PC-3 (cell line): ENCODE measurements at regions not wholly inside any gene's neighbourhood (a gene's known extent, or its start where the extent isn't known, plus 50 kb on each side); places are given as distances from the start of the nearest gene placed in this dataset.
"Not testable (repeated sequence)": the region's sequence is repeated elsewhere in the genome, so short reads cannot be mapped to it uniquely, and the experiment has no call there.

Experiments used
- ATAC-seq: fragments of 200-7000 bp; cut with Tn5 transposase; 2 replicates; pipeline ENCODE4 v1.9.1; 2020; ENCODE audit warnings: mild to moderate bottlenecking, moderate library complexity
- BruUV-seq: library from RNA; stranded (reverse); fragments of 400-500 nt; replicated peaks from 2 replicates; lab custom pipeline; 2021; lab: Mats Ljungman, UMichigan
- CTCF ChIA-PET: fragments of 300-600 bp; sonication (Branson Sonifier 250); formaldehyde crosslinking; loops from one replicate; lab custom pipeline; 2022; ENCODE audit warnings: antibody characterized with exemption; lab: Charles Lee
- POLR2A ChIA-PET: fragments of 300-600 bp; sonication (Branson Sonifier 250); formaldehyde crosslinking; loops from one replicate; lab custom pipeline; 2022; ENCODE audit warnings: antibody characterized with exemption; ENCODE audit not compliant: unreplicated experiment; lab: Charles Lee
- DNase-seq: peaks from one replicate; pipeline ENCODE4 v3.0.0-alpha.2; 2015
- H2AFZ ChIP-seq: fragments of 300-600 bp; sonication (generic); 2 replicates; pipeline ENCODE4 v1.6.0; 2016; ENCODE audit warnings: antibody characterized with exemption, low read length
- H3F3A ChIP-seq: fragments of 300-600 bp; sonication (generic); one replicate; pipeline ENCODE4 v1.6.0; 2017; ENCODE audit warnings: antibody characterized with exemption, low read length, control low read depth, mild to moderate bottlenecking; ENCODE audit not compliant: unreplicated experiment
- H3K27ac ChIP-seq: fragments of 300-600 bp; sonication (generic); 2 replicates; pipeline ENCODE4 v1.5.1; 2016; ENCODE audit warnings: mild to moderate bottlenecking, low read length
- H3K27me3 ChIP-seq: fragments of 300-600 bp; sonication (generic); 2 replicates; pipeline ENCODE4 v1.6.1; 2016; ENCODE audit warnings: low read length, mixed read lengths
- H3K36me3 ChIP-seq: fragments of 300-600 bp; sonication (generic); 2 replicates; pipeline ENCODE4 v1.6.1; 2016; ENCODE audit warnings: low read depth, mixed run types, low read length, mixed read lengths
- H3K4me1 ChIP-seq: fragments of 300-600 bp; sonication (generic); 2 replicates; pipeline ENCODE4 v1.5.1; 2016; ENCODE audit warnings: low read length; ENCODE audit not compliant: insufficient read depth
- H3K4me2 ChIP-seq: fragments of 300-600 bp; sonication (generic); 2 replicates; pipeline ENCODE4 v1.6.0; 2016; ENCODE audit warnings: low read length
- H3K4me3 ChIP-seq: fragments of 300-600 bp; sonication (generic); 2 replicates; pipeline ENCODE4 v1.5.1; 2016; ENCODE audit warnings: mild to moderate bottlenecking, low read length, mixed read lengths
- H3K79me2 ChIP-seq: fragments of 300-600 bp; sonication (generic); 2 replicates; pipeline ENCODE4 v1.6.1; 2017; ENCODE audit warnings: low read length, mixed read lengths
- H3K9ac ChIP-seq: fragments of 300-600 bp; sonication (generic); 2 replicates; pipeline ENCODE4 v1.6.0; 2016; ENCODE audit warnings: mild to moderate bottlenecking, low read length
- H3K9me2 ChIP-seq: fragments of 300-600 bp; sonication (generic); replicated peaks from 2 replicates; pipeline ENCODE4 v1.6.1; 2016; ENCODE audit warnings: mixed run types, low read length, mixed read lengths
- H3K9me3 ChIP-seq: fragments of 300-600 bp; sonication (generic); 2 replicates; pipeline ENCODE4 v1.6.1; 2016; ENCODE audit warnings: low read length, mixed read lengths
- H4K20me1 ChIP-seq: fragments of 300-600 bp; sonication (generic); 2 replicates; pipeline ENCODE4 v1.6.1; 2016; ENCODE audit warnings: low read length, mixed read lengths
- CTCF ChIP-seq: fragments of 300-600 bp; sonication (generic); conservative IDR thresholded peaks from 2 replicates; pipeline ENCODE4 v1.5.1; 2017; ENCODE audit warnings: antibody characterized with exemption, low read depth, mild to moderate bottlenecking, low read length
- EZH2 ChIP-seq: fragments of 300-600 bp; sonication (generic); IDR thresholded peaks from one replicate; pipeline ENCODE4 v1.6.1; 2017; ENCODE audit warnings: antibody characterized with exemption, mild to moderate bottlenecking, low read length; ENCODE audit not compliant: unreplicated experiment
- EZH2phosphoT487 ChIP-seq: fragments of 300-600 bp; sonication (generic); IDR thresholded peaks from 2 replicates; pipeline ENCODE4 v1.6.1; 2018; ENCODE audit warnings: mild to moderate bottlenecking, antibody characterized with exemption, low read length, borderline replicate concordance
- intact Hi-C: fragments of 100-400 bp; cut with micrococcal nuclease; formaldehyde crosslinking; loops from 2 replicates; pipeline ENCODE4 v1.9.0; 2023

- no peak overlapping the region for H2AFZ ChIP-seq
- ATAC-seq, result no peak
- H3K9ac ChIP-seq, result no peak overlapping the region
- no peak for DNase-seq
- BruUV-seq, result no TSS peak
- H3F3A ChIP-seq, result no peaks in the 10 kb centered on the region
- no peaks in the 10 kb centered on the region for H3K4me1 ChIP-seq
- no peaks in the 10 kb centered on the region for H3K27me3 ChIP-seq
- ChIA-PET POLR2A (no interaction called here), CTCF (no interaction called here)
- H3K4me3 ChIP-seq, result no peak overlapping the region
- no peak overlapping the region for H3K27ac ChIP-seq
- no peaks in the 10 kb centered on the region for H3K9me2 ChIP-seq
- intact Hi-C loops, result no loop called here
- H3K79me2 ChIP-seq, result no peaks in the 10 kb centered on the region
- H3K36me3 ChIP-seq, result no peaks in the 10 kb centered on the region
- no peaks in the 10 kb centered on the region for H3K9me3 ChIP-seq
- H4K20me1 ChIP-seq, result no peaks in the 10 kb centered on the region
- no peak overlapping the region for H3K4me2 ChIP-seq
- TF ChIP-seq EZH2, result no peak
- no peak for TF ChIP-seq CTCF
- TF ChIP-seq EZH2phosphoT487, result no peak
These were observed 210.8 kb upstream of the UBL3 start for GRCh38 chr13:30061217-30061616.

- H3K4me3 ChIP-seq, result no peak overlapping the region
- no peaks in the 10 kb centered on the region for H3K27me3 ChIP-seq
- no peaks in the 10 kb centered on the region for H4K20me1 ChIP-seq
- DNase-seq (no peak), ATAC-seq (no peak)
- H3K4me2 ChIP-seq, result no peak overlapping the region
- no TSS peak for BruUV-seq
- H3K9ac ChIP-seq, result no peak overlapping the region
- intact Hi-C loops, result no loop called here
- H3F3A ChIP-seq, result no peaks in the 10 kb centered on the region
- POLR2A ChIA-PET, result no interaction called here
- H3K9me3 ChIP-seq, result no peaks in the 10 kb centered on the region
- CTCF ChIA-PET, result no interaction called here
- H3K4me1 ChIP-seq, result no peaks in the 10 kb centered on the region
- no peak overlapping the region for H2AFZ ChIP-seq
- TF ChIP-seq EZH2phosphoT487 (no peak), EZH2 (no peak), CTCF (no peak)
- no peak overlapping the region for H3K27ac ChIP-seq
- H3K9me2 ChIP-seq, result no peaks in the 10 kb centered on the region
- H3K36me3 ChIP-seq, result no peaks in the 10 kb centered on the region
- H3K79me2 ChIP-seq, result no peaks in the 10 kb centered on the region
These were observed 208.0 kb upstream of the UBL3 start for GRCh38 chr13:30058429-30058828.

GRCh38 chr13:30054546-30054945, 204.1 kb upstream of the UBL3 start:
- H3K4me3 ChIP-seq, H3K4me1 ChIP-seq, H3K9ac ChIP-seq, H3K4me2 ChIP-seq, H3K9me3 ChIP-seq, BruUV-seq, ATAC-seq, H2AFZ ChIP-seq, H3K79me2 ChIP-seq, DNase-seq, H4K20me1 ChIP-seq, H3K27me3 ChIP-seq, H3K36me3 ChIP-seq, H3K27ac ChIP-seq, H3K9me2 ChIP-seq, CTCF ChIA-PET, intact Hi-C loops, H3F3A ChIP-seq: not testable (repeated sequence)
- POLR2A ChIA-PET, result interaction anchor here (0.7 kb wide), 1 partner anchor 48 kb away, joined by 7 read pairs; no protein-coding TSS in a partner anchor
